H9 (cell line): ENCODE measurements at regions not wholly inside any gene's neighbourhood (a gene's known extent, or its start where the extent isn't known, plus 50 kb on each side); places are given as distances from the start of the nearest gene placed in this dataset.

Source experiments
- DNase-seq: peaks from one replicate; pipeline ENCODE4 v3.0.0-alpha.2; 2017
- H2AFZ ChIP-seq: one replicate; pipeline ENCODE4 v1.6.1; 2013; ENCODE audit warnings: mild to moderate bottlenecking, low read length, control low read depth, moderate library complexity
- H2AK5ac ChIP-seq: 2 replicates; pipeline ENCODE4 v1.6.1; 2013; ENCODE audit warnings: low read length, control low read depth, mixed read lengths; ENCODE audit not compliant: insufficient read length
- H2BK120ac ChIP-seq: one replicate; pipeline ENCODE4 v1.6.1; 2013; ENCODE audit warnings: low read depth, mild to moderate bottlenecking, low read length, control low read depth, inconsistent platforms; ENCODE audit not compliant: poor library complexity, severe bottlenecking
- H2BK12ac ChIP-seq: 2 replicates; pipeline ENCODE4 v1.6.1; 2013; ENCODE audit warnings: low read length, control low read depth, mixed read lengths, low read depth; ENCODE audit not compliant: insufficient read length
- H2BK15ac ChIP-seq: 2 replicates; pipeline ENCODE4 v1.6.1; 2013; ENCODE audit warnings: low read depth, low read length, control low read depth
- H2BK20ac ChIP-seq: one replicate; pipeline ENCODE4 v1.6.1; 2013; ENCODE audit warnings: low read depth, mild to moderate bottlenecking, low read length, control low read depth, inconsistent platforms; ENCODE audit not compliant: poor library complexity, severe bottlenecking
- H2BK5ac ChIP-seq: 2 replicates; pipeline ENCODE4 v1.6.1; 2013; ENCODE audit warnings: low read length, control low read depth, mixed read lengths; ENCODE audit not compliant: insufficient read length
- H3K14ac ChIP-seq: 2 replicates; pipeline ENCODE4 v1.6.1; 2013; ENCODE audit warnings: low read length, control low read depth; ENCODE audit not compliant: insufficient read depth
- H3K18ac ChIP-seq: 2 replicates; pipeline ENCODE4 v1.6.1; 2013; ENCODE audit warnings: low read depth, mild to moderate bottlenecking, mixed read lengths, low read length, control low read depth; ENCODE audit not compliant: insufficient read length
- H3K23ac ChIP-seq: 2 replicates; pipeline ENCODE4 v1.6.1; 2013; ENCODE audit warnings: low read length, control low read depth, mixed read lengths, low read depth; ENCODE audit not compliant: insufficient read length
- H3K23me2 ChIP-seq: 2 replicates; pipeline ENCODE4 v1.6.1; 2013; ENCODE audit warnings: low read depth, mild to moderate bottlenecking, mixed read lengths, low read length, control low read depth; ENCODE audit not compliant: insufficient read length, poor library complexity, severe bottlenecking
- H3K27ac ChIP-seq: 2 replicates; pipeline ENCODE4 v1.5.1; 2013; ENCODE audit warnings: low read length, control low read depth, mixed read lengths, low read depth; ENCODE audit not compliant: insufficient read length
- H3K27me3 ChIP-seq: 2 replicates; pipeline ENCODE4 v1.6.1; 2013; ENCODE audit warnings: low read length, control low read depth, inconsistent platforms; ENCODE audit not compliant: insufficient read depth
- H3K4ac ChIP-seq: 2 replicates; pipeline ENCODE4 v1.6.1; 2013; ENCODE audit warnings: low read depth, mild to moderate bottlenecking, control low read depth, inconsistent platforms, low read length, moderate library complexity
- H3K4me1 ChIP-seq: 2 replicates; pipeline ENCODE4 v1.6.1; 2013; ENCODE audit warnings: low read length, control low read depth, inconsistent platforms; ENCODE audit not compliant: insufficient read depth
- H3K4me2 ChIP-seq: 2 replicates; pipeline ENCODE4 v1.6.1; 2013; ENCODE audit warnings: low read length, control low read depth, mixed read lengths; ENCODE audit not compliant: insufficient read length, insufficient read depth
- H3K56ac ChIP-seq: 2 replicates; pipeline ENCODE4 v1.6.1; 2013; ENCODE audit warnings: low read depth, mild to moderate bottlenecking, mixed read lengths, low read length, control low read depth; ENCODE audit not compliant: insufficient read length
- H3K79me1 ChIP-seq: 2 replicates; pipeline ENCODE4 v1.6.1; 2013; ENCODE audit warnings: low read depth, mild to moderate bottlenecking, moderate library complexity, low read length, control low read depth, inconsistent platforms; ENCODE audit not compliant: insufficient read depth, poor library complexity, severe bottlenecking
- H3K79me2 ChIP-seq: 2 replicates; pipeline ENCODE4 v1.6.1; 2013; ENCODE audit warnings: low read length, control low read depth, inconsistent platforms; ENCODE audit not compliant: insufficient read depth
- H3K9ac ChIP-seq: 2 replicates; pipeline ENCODE4 v1.6.1; 2013; ENCODE audit warnings: low read length, control low read depth, mixed read lengths; ENCODE audit not compliant: insufficient read length; ENCODE audit errors: extremely low read depth
- H3K9me3 ChIP-seq: one replicate; pipeline ENCODE4 v1.6.1; 2013; ENCODE audit warnings: low read depth, low read length, inconsistent platforms; ENCODE audit not compliant: control insufficient read depth
- H3T11ph ChIP-seq: one replicate; pipeline ENCODE4 v1.6.1; 2013; ENCODE audit warnings: mild to moderate bottlenecking, low read length, control low read depth, inconsistent platforms
- H4K20me1 ChIP-seq: one replicate; pipeline ENCODE4 v1.6.1; 2013; ENCODE audit not compliant: control insufficient read depth, insufficient read length, insufficient read depth
- H4K5ac ChIP-seq: 2 replicates; pipeline ENCODE4 v1.6.1; 2013; ENCODE audit warnings: low read depth, mild to moderate bottlenecking, mixed read lengths, low read length, control low read depth; ENCODE audit not compliant: insufficient read length
- H4K8ac ChIP-seq: replicated peaks from 2 replicates; pipeline ENCODE4 v1.6.1; 2013; ENCODE audit warnings: low read length, control low read depth, mixed read lengths, low read depth; ENCODE audit not compliant: insufficient read length
- H4K91ac ChIP-seq: 2 replicates; pipeline ENCODE4 v1.6.1; 2013; ENCODE audit warnings: low read depth, mild to moderate bottlenecking, moderate library complexity, mixed read lengths, low read length, control low read depth; ENCODE audit not compliant: insufficient read length
- H3K27ac Mint-ChIP-seq, 3 experiments: 2 replicates in 2 of 3; 3 replicates in 1 of 3; pipeline ENCODE4 v1.8.0; 2020 to 2021; ENCODE audit warnings: mixed read lengths in 3 of 3, mild to moderate bottlenecking in 1 of 3, moderate library complexity in 1 of 3
- H3K27me3 Mint-ChIP-seq: 2 replicates; pipeline ENCODE4 v1.8.0; 2021; ENCODE audit warnings: low read depth, mild to moderate bottlenecking, moderate library complexity, mixed read lengths
- H3K36me3 Mint-ChIP-seq, 3 experiments: 2 replicates in 2 of 3; 3 replicates in 1 of 3; pipeline ENCODE4 v1.8.0; 2020 to 2021; ENCODE audit warnings: low read depth in 3 of 3, mixed read lengths in 3 of 3; ENCODE audit not compliant: insufficient read depth in 1 of 3
- H3K4me1 Mint-ChIP-seq, 2 experiments: 2 replicates each; pipeline ENCODE4 v1.8.0; 2020; ENCODE audit warnings: mixed read lengths in 2 of 2
- H3K4me3 Mint-ChIP-seq, 2 experiments: 2 replicates in 1 of 2; 3 replicates in 1 of 2; pipeline ENCODE4 v1.8.0; 2020 to 2021; ENCODE audit warnings: mild to moderate bottlenecking in 2 of 2, mixed read lengths in 2 of 2, moderate library complexity in 1 of 2
- H3K9me3 Mint-ChIP-seq, 2 experiments: 2 replicates in 1 of 2; 3 replicates in 1 of 2; pipeline ENCODE4 v1.8.0; 2020; ENCODE audit warnings: mild to moderate bottlenecking in 2 of 2, mixed read lengths in 2 of 2, moderate library complexity in 1 of 2
- CTCF ChIP-seq: fragments of 200-600 bp; sonication (generic); conservative IDR thresholded peaks from 3 replicates; pipeline ENCODE4 v1.8.0; 2021; ENCODE audit warnings: antibody characterized with exemption, mild to moderate bottlenecking
- WGBS: extraction: QIAGEN DNeasy Blood & Tissue Kit; methylation state at CpG from one replicate; pipeline ENCODE4 v1.1.7; 2013; ENCODE audit warnings: missing lambda C conversion rate, low lambda C conversion rate, mixed read lengths; ENCODE audit not compliant: insufficient read length; ENCODE audit errors: extremely low coverage; 5-methylcytosine and 5-hydroxymethylcytosine counted together

- Histone ChIP-seq H2BK12ac (no peak overlapping the region), H2BK120ac (no peak overlapping the region), H4K5ac (no peak overlapping the region), H3T11ph (no peak overlapping the region), H3K23ac (no peak overlapping the region), H3K27me3 (no peaks in the 10 kb centered on the region), H3K14ac (no peak overlapping the region), H3K23me2 (no peaks in the 10 kb centered on the region), H3K56ac (no peak overlapping the region), H3K27ac (no peak overlapping the region), H3K4ac (no peak overlapping the region), H2BK15ac (no peak overlapping the region), H2BK20ac (no peak overlapping the region), H3K9me3 (no peaks in the 10 kb centered on the region), H3K9ac (no peak overlapping the region), H2AK5ac (no peak overlapping the region), H2BK5ac (no peak overlapping the region), H3K4me1 (no peaks in the 10 kb centered on the region), H2AFZ (no peak overlapping the region), H4K8ac (no peak overlapping the region), H4K91ac (no peak overlapping the region), H3K18ac (no peak overlapping the region), H3K4me2 (no peak overlapping the region), H4K20me1 (no peaks in the 10 kb centered on the region), H3K79me2 (no peaks in the 10 kb centered on the region), H3K79me1 (no peaks in the 10 kb centered on the region)
- WGBS = no CpG with 5 or more reads among the region's 3 CpGs
- TF ChIP-seq CTCF = peak; percentile 56
- Mint-ChIP-seq H3K4me1 (no peaks in the 10 kb centered on the region), H3K27me3 (no peaks in the 10 kb centered on the region), H3K9me3 (no peaks in the 10 kb centered on the region), H3K36me3 (no peaks in the 10 kb centered on the region), H3K4me3 (no peak overlapping the region), H3K27ac (no peak overlapping the region)
- no peak for DNase-seq
Observed at GRCh38 chr10:81479316-81479715, 395.7 kb upstream of the NRG3 start.
